ES-I3 (cell line): ENCODE measurements at regions not wholly inside any gene's neighbourhood (a gene's known extent, or its start where the extent isn't known, plus 50 kb on each side); places are given as distances from the start of the nearest gene placed in this dataset.

Experiments used
- H3K36me3 ChIP-seq: 2 replicates; pipeline ENCODE4 v1.6.1; 2013; ENCODE audit warnings: mild to moderate bottlenecking, low read length, control low read depth, moderate library complexity; ENCODE audit not compliant: insufficient read depth
- H3K4me1 ChIP-seq: 2 replicates; pipeline ENCODE4 v1.6.1; 2013; ENCODE audit warnings: mild to moderate bottlenecking, control low read depth, low read length; ENCODE audit not compliant: insufficient read depth
- H3K9ac ChIP-seq: 2 replicates; pipeline ENCODE4 v1.6.1; 2013; ENCODE audit warnings: low read depth, mild to moderate bottlenecking, low read length, moderate library complexity
- H3K9me3 ChIP-seq: 2 replicates; pipeline ENCODE4 v1.6.1; 2013; ENCODE audit warnings: mild to moderate bottlenecking, low read length, moderate library complexity; ENCODE audit not compliant: control insufficient read depth, insufficient read depth

DNA sequence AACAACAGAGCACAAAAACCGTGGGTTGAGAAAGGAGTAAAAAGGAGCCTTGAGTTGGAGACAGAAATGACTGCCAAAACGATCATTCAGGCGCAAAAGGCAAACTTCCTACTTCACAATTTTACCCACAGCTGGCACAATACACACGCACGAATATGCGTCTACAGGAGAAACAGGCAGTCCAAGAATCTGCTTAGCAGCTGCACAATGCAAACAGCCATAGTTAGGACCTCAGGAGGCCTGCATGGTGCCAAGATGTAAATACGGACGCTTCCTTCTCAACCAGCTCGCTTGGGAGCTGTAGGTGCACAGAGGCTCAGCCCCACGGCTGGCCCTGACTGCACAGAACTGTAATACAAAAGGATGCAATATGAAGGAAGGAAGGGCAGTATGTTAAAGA lies 250.1 kb upstream of the CAND1 start:
- H3K9ac ChIP-seq, result no peak overlapping the region
- H3K36me3 ChIP-seq, result no peaks in the 10 kb centered on the region
- H3K9me3 ChIP-seq, result no peaks in the 10 kb centered on the region
- H3K4me1 ChIP-seq, result peaks cover 11% of the 10 kb centered on the region

DNA sequence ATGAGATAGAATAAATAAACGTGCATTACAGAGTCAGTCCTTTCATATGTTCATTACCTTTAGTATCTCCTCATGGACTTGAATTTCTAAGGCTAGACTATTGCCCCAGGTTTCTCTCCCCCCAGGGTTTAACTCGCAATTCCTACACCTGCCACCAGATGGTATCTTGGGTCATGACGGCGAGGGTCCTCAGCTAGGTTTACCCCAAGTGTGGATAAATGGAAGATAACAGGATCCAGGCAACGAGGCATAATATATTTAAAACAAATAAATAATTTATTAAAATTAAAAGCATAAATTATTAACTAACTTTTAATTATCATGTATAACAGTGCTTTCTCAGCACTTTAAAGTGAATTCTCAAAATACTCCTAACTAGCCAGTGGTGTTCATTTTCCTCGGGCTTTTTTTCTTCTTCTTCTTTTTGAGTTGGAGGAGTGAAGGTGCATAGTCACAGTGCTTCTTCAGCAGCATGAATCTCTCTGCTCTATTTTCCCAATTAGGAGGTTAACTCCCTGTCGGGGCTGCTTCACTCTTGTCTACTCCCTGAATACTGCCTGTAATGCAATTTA lies 243.5 kb upstream of the CAND1 start:
- Histone ChIP-seq H3K4me1 (no peaks in the 10 kb centered on the region), H3K36me3 (no peaks in the 10 kb centered on the region)

DNA sequence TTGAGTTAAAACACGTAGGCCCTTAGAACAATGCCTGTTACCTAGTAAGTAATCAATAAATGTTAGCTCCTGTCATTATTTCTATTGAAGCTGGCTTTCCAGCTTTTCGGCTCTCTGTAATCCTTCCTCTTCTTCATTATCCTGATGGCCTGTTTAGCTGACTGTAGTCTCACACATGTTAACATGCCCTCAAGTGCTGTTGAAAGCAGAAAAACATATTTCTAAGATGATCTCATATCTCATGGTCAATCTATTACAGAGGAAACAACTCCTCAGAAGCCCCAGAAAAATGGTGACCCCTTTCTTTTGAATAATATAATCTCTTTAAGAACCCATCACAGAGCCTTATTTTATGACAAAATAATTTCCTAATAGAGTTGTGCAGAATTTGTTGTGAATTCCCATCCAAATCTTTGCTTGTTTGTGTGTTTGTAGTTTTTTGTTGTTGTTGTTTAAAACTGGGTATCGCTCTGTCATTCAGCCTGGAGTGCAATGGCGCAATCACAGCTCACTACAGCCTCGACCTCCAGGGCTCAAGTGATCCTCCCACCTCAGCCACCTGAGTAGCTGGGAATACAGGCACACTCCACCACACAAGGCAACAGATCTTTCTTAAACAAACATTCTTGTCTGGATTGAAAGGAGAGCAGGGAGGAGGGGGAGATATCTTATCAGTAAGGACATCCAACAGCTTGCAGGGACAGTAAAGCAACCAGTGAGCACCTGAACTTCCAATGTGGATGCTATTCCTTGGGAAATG lies 242.5 kb upstream of the CAND1 start:
- no peaks in the 10 kb centered on the region for H3K4me1 ChIP-seq
- no peaks in the 10 kb centered on the region for H3K9me3 ChIP-seq

More for the DNA sequence above, 243.5 kb upstream of the CAND1 start:
- H3K9ac ChIP-seq, result no peak overlapping the region
- no peaks in the 10 kb centered on the region for H3K9me3 ChIP-seq

DNA sequence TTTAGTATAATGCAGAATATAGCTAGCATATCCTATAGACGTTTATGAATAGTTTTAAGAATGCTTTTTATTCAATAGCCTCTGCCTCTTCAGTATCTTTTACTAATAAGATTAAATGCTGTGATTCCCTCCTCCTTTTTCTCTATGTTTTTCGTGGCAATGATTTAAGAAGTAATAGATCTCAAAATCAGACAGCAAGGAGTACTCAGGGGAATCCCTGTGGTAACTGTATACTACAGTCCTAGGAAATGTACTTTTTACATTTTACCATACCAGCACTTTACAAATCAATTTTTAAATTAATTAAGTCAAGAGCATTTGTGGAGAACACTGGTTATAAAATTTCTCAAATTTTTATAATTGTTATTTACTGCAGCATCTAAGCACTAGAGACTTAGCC lies 240.6 kb upstream of the CAND1 start:
- H3K9me3 ChIP-seq, result no peaks in the 10 kb centered on the region
- no peaks in the 10 kb centered on the region for H3K4me1 ChIP-seq
- H3K36me3 ChIP-seq, result no peaks in the 10 kb centered on the region
- H3K9ac ChIP-seq, result no peak overlapping the region

More for the DNA sequence above, 242.5 kb upstream of the CAND1 start:
- H3K36me3 ChIP-seq, result no peaks in the 10 kb centered on the region
- H3K9ac ChIP-seq, result no peak overlapping the region

DNA sequence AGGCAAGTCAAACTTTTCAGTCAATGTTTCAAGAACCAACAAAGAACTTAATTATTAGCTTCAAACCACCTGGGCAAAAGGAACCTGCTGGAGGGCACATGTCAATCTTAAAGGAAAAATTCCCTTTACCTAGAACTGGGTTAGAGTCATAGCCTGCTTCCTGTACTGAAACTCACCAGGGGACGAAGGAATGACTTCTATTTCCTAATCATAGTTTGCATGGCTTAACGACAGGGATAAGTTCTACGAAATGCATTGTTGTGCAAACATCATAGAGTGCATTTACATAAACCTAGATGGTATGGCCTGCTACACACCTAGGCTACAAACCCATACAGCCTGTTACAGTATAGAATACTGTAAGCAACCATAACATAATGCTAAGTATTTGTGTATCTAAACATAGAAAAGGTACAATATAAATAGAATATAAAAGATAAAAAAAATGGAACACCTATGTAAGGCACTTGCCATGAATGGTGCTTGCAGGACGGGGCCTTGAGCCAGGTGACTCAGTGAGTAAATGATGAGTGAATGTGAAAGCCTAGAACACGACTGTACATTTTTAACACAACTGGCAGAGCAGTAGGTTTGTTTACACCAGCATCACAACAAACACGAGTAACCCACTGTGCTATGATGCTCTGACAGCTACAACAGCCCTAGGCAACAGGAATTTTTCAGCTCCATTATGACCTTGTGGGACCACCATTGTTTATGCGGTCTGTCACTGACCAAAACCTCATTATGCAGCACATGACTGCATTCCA lies 234.9 kb upstream of the CAND1 start:
- Histone ChIP-seq H3K36me3 (no peaks in the 10 kb centered on the region), H3K4me1 (0 out of 2 replicates have a peak, but pooled peaks cover 6% of the 10 kb centered on the region), H3K9ac (no peak overlapping the region), H3K9me3 (no peaks in the 10 kb centered on the region)

DNA sequence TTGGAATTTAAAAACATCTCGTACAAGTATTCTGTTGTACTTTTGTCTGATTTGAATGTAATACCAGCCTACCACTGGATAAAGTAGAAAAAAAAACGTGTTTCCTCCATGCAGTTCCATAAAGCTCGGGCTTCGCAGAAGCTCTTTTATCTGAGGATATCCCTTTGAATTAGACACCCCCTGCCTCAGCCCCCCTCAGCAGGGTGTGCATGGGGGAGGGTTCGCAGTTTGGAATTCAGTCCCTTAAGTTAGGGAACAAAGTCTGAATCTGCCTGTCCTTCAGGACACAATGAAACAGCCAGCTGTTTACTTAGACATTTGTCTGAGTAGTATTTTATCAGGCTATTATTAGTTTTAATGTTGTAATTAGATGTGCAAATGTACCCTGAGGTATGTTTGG lies 234.0 kb upstream of the CAND1 start:
- Histone ChIP-seq H3K4me1 (0 out of 2 replicates have a peak, but pooled peaks cover 6% of the 10 kb centered on the region), H3K9ac (no peak overlapping the region), H3K36me3 (no peaks in the 10 kb centered on the region), H3K9me3 (no peaks in the 10 kb centered on the region)

DNA sequence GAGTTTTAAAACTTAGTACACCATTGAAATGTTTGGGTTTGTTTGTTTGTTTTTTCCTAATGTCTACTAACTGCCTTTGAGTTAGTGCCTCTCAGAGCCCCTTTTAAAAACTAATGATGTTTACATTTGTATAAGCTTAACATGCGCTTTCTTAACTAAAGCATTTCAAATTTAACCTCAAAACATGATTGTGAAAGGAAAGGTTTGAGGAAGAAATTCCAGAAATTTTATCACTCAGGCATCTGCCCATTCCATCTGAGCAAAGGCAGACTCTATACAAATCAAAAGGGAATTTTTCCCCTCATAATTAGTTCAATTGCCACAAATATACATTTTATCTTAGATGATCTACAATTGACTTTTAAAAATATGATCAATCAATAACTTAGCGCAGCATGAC lies 230.7 kb upstream of the CAND1 start:
- H3K4me1 ChIP-seq, result peaks cover 11% of the 10 kb centered on the region
- no peaks in the 10 kb centered on the region for H3K36me3 ChIP-seq
- no peak overlapping the region for H3K9ac ChIP-seq
- H3K9me3 ChIP-seq, result no peaks in the 10 kb centered on the region

DNA sequence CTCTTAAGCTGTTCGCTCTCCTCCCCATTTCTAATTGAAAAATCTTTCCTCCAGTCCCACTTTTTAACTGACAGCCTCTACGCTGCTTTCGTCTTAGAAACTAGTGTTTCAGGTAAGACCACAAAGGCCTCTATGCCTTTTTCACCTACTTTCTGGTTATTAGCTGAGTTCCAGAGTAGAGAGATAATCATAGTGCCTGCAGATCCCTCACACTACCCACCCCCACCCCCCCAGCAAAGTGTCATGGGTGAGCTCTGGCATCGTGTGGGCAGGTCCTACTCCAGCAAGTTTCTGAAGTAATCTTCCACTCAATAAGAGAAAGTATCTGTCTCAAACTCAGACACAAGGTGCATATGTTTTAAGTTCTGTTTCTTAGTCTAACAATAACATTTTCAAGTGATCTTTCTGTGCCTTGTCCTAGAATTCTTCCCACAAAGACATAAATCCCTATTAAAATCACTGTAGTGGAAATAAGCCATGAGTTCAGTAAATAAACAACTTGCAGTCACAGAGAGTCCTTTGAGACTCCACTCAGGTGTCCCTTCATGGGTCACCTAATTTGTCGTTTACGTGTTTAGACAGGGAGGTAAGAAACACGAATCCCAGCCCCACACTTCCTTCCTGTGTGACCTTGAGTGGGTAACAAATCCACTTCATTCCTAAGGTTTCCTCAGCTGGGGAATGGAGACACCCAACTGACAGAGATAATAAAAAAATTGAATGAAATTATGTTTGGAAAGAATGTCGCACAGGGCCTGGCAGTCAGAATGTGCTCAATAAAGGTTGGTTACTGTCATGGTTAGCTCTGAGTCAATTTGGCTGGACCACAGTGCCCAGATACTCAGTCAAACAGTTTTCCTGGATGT lies 228.9 kb upstream of the CAND1 start:
- no peaks in the 10 kb centered on the region for H3K9me3 ChIP-seq
- no peak overlapping the region for H3K9ac ChIP-seq
- no peaks in the 10 kb centered on the region for H3K36me3 ChIP-seq
- H3K4me1 ChIP-seq, result peaks cover 11% of the 10 kb centered on the region

DNA sequence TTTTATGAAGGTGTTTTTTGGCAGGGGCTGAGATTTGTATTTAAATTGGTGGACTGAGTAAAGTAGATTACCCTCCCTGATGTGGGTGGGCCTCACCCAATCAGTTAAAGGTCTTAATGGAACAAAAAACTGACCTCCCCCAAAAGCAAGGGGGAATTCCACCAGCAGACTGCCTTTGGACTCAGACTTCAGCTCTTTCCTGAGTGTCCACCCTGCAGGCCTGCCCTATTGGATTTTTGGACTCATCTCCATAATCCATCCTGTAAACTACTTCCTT lies 228.4 kb upstream of the CAND1 start:
- Histone ChIP-seq H3K4me1 (peaks cover 16% of the 10 kb centered on the region), H3K9ac (no peak overlapping the region), H3K36me3 (no peaks in the 10 kb centered on the region), H3K9me3 (no peaks in the 10 kb centered on the region)

DNA sequence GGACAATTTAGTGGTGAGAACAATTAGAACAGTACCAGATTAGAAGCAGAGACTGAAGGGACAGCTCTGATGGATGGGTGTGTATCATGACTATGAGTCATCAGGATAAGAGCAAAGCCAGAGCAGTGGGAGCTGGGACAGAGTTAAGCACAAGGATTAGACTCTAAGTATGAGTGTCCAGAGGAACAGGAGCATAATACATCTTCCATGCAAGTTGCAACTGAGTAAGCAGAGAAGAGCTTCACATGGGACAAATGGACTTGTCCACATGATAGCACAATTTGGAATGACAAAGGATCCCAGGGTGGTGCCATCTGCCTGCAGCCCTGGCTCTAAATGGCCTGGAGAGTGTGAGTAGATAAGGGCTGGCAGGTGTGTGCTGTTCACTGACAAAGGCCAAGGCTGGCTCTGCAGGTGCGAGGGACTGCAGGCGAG lies 226.4 kb upstream of the CAND1 start:
- no peak overlapping the region for H3K9ac ChIP-seq
- H3K9me3 ChIP-seq, result no peaks in the 10 kb centered on the region
- peaks cover 21% of the 10 kb centered on the region for H3K4me1 ChIP-seq
- H3K36me3 ChIP-seq, result no peaks in the 10 kb centered on the region

DNA sequence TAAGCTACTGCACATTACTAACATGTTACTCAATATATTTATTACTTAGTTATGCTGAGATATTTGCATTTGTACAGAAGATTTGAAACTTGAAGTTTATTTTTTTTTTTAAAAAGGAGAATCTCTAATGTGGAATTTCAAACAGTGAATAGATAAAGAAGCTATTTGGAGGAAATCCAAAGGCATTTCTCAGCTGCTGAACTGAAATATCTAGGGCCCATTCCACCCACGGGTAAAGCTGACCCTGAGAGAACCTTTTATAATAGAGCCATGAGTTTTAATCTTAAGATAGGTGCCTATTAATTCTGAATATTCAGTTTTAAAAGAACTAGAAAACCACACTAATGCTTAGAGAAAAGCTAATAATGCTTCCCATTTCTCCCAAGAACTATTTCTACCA lies 225.4 kb upstream of the CAND1 start:
- no peaks in the 10 kb centered on the region for H3K36me3 ChIP-seq
- peaks cover 15% of the 10 kb centered on the region for H3K4me1 ChIP-seq
- H3K9ac ChIP-seq, result no peak overlapping the region
- H3K9me3 ChIP-seq, result no peaks in the 10 kb centered on the region

DNA sequence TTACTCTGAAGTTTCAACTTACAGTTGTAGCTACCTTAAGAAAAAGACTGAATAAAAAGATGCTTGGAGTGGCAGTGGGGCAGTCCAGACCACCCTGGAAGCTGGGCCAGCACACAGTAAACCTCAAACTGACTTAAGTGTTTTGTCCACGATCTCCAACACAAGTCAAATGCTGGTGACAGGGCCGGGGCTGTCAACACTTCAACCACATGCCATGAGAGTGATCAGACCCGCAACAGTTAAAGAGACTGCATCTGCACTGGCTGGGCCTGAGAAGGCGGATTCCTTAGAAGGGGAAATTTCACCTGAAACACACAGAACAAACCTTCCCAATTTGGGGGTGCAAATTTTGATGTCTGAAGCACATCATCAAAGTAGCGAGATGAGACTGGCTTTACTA lies 223.5 kb upstream of the CAND1 start:
- H3K4me1 ChIP-seq, result peaks cover 15% of the 10 kb centered on the region
- no peaks in the 10 kb centered on the region for H3K36me3 ChIP-seq
- no peaks in the 10 kb centered on the region for H3K9me3 ChIP-seq

DNA sequence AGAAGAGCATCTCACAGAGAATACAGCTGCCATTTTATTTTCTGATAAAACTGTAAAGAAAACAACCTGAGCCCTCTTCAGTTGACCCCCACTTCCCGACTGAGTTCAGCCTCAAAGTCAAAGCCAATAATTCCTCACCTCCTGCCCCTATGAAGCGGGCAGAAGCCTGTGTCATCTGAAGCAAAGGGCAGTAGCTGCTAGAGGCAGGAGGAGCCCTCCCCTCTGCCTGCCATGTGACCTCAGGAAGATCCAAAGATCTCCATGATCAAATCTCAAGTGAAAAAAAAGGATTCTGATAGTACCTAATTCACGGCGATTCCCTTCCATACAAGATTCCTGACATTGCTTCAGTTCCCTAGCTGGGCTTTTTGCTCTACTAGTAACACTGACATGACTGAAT lies 223.1 kb upstream of the CAND1 start:
- Histone ChIP-seq H3K4me1 (peaks cover 15% of the 10 kb centered on the region), H3K9ac (no peak overlapping the region), H3K9me3 (no peaks in the 10 kb centered on the region), H3K36me3 (no peaks in the 10 kb centered on the region)

More for the DNA sequence above, 223.5 kb upstream of the CAND1 start:
- H3K9ac ChIP-seq, result no peak overlapping the region

DNA sequence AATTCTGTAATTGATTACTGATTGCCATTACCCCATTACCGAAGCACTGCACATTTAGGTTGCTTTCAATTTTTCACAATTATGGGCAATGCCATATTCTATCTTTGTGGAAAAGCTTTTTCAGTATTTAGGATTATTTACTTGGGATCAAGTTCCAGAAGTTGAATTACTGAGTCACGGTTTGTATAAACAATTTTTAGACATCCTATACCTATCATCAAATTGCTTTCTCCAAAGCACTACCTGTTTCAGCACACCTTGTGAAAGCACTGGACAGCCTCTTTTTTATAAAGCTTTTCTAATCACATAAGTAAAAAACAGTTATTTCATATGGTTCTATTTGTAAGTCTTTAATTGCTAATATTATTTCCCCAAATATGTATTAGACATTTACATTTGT lies 221.5 kb upstream of the CAND1 start:
- peaks cover 15% of the 10 kb centered on the region for H3K4me1 ChIP-seq
- H3K36me3 ChIP-seq, result no peaks in the 10 kb centered on the region
- no peak overlapping the region for H3K9ac ChIP-seq
- no peaks in the 10 kb centered on the region for H3K9me3 ChIP-seq
